ENCODE measurements at regions not wholly inside any gene's neighbourhood (a gene's known extent, or its start where the extent isn't known, plus 50 kb on each side); places are given as distances from the start of the nearest gene placed in this dataset.
"Not testable (repeated sequence)": the region's sequence is repeated elsewhere in the genome, so short reads cannot be mapped to it uniquely, and the experiment has no call there.

DNA sequence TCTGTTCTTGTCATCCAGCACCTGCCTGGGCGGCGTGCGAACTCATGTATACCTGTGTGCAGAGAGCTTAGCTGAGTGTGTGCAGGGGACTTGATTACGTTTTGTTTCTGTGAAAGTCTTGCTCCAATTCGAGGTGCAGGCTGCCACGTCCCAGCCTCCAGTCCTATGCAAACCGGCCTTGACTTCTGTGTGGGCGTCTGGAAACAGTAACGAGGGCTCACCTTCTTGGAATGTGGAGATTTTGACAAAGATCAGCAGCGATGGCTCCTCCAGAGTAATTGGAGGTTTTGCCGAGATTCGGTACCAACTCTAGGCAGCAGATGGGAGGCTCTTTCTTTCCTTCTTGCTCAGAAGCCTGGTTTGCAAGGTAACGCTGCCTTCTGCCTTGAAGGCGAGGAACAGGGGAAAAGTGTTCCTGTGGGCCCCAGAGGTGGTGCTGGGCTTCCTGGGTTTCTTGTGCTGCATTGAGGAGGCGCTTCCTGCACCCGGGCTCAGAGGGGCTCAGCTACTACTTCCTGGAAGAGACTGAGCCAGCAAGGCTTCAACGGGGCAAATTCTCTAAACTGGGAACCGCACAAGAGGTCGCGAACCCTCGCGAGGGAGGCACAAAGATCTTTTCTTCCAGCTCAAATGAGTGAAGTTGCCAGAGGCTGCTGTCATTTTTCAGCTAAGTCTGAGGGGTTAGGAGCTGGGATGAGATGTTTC, 249.0 kb downstream of the AACS start:
- no peak for DNase-seq

GRCh38 chr12:125315771-125316170, 250.5 kb downstream of the AACS start:
- DNase-seq: no peak

DNA sequence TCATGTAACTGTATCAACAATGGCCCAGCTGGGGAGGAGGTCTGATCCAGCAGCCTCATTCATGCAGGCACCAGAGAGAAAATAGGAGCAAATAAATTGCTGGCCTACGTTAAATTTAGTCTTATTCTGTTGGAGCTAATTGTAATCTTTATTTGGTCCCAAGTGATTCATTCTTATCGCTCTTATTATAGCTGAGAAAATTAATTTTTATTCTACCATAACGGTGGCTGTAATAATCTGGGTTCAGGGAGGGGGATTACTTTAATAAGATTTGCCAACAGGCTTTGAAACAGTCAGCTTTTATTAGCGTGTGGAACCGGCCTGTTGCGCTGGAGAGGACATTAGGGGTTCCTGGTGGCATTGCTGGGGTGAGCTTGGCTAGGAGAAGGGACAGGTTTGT, 254.9 kb downstream of the AACS start:
- DNase-seq: no peak

GRCh38 chr12:125324861-125325490, 259.7 kb downstream of the AACS start:
- DNase-seq: no peak

- DNase-seq: no peak
These were observed 264.2 kb downstream of the AACS start for GRCh38 chr12:125329239-125330102.

DNA sequence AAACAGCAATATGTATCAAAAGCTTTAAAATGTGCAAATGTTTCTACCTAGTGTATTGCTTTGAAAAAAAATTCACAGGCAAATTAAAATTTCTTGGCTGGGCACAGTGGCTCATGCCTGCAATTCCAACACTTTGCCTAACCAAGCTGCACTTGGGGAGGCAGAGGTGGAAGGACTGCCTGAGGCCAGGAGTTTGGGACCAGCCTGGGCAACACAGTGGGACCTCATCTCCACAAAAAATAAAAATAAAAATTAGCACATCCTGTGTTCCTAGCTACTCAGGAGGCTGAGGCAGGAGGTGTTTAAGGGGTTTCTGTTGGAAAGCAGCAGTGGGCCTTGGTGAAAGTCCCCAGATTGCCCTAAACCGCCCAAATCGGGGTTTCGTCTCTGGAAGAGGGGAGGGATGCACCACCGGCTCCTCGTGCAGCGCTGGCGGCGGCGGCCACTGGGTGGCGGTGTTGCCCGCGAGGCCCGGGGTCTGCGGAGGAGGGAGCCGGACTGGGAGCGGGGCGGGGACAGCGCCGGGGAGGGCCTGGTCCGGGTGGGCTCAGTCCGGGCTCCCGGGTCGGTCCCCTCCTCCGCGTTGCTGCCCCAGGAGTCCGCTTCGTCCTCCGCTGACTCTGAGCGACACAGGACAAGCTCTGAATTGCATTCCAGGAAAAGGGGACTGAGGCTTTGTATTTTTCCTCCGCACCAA, 265.6 kb downstream of the AACS start:
- DNase-seq: peak; percentile 1 to 2

DNA sequence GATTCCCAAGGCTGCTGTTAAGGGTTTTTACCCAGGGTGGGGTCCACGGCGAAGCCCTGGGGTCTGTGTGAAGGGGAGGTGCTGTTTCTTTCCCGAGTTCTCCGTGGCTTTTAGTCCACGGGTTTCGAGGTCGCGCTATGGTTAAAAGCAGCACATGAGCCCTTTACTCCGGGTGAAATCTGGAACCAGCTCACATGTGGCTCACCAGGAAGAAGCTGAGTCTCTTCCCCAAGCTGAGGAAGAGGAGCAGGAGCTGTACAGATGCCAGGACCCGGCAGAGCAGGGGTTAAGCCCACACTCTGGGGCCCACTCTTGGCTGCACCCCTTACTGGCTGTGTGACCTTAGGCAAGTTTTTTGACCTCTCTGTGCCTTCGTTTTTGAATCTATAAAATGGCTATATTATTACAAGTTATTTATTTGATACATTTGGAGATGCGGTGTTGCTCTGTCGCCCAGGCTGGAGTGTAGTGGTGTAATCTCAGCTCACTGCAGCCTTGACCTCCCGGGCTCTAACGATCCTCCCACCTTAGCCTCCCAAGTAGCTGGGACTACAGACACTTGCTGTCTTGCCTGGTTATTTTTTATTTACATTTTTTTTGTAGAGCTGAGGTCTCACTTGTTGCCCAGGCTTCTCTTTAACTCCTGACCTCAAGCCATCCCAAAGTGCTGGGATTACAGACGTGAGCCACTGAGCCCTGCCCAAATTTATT, 266.3 kb downstream of the AACS start:
- DNase-seq: no peak

GRCh38 chr12:125332900-125333299, 267.7 kb downstream of the AACS start:
- no peak for DNase-seq

- DNase-seq: no peak
These were observed 271.0 kb downstream of the AACS start for GRCh38 chr12:125336246-125336645.

GRCh38 chr12:125340791-125341190, 275.6 kb downstream of the AACS start:
- DNase-seq: no peak

DNA sequence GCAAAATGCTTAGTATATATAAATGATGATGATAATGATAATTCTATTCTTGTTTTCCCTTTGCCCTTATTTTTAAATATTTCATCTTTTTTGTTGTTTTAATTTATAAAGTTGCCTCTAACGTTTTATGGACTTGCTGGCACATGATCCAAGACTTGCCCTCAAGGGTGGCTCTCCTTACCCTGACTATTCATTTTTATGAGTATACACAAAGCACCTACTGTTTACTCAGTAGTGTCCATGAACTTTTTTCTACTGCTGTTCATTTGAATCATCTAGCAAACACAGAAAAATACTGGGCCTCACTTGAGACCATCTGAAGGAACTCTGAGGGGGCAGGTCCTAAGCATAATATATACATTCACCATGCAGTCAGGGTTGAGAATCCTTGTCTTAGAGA, 276.2 kb downstream of the AACS start:
- no peak for DNase-seq

DNA sequence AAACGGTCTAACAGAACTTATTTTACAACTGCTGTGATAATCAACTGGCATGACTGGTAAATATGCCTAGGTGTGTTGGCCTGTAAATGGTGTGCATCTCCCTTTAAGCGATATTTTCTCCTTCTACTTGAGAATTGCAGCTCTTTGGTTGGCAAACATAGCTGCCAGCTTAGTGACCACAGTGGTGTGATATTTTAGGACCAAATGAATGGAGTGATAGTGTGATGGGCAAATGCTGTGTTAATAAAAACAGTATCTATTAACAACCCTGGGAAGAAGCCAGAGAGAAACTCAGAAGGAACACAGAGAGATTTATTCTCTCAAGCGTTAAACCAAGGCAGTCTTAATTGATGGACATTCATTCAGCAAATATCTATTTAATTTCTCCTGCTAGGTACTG, 278.4 kb downstream of the AACS start:
- DNase-seq: no peak

DNA sequence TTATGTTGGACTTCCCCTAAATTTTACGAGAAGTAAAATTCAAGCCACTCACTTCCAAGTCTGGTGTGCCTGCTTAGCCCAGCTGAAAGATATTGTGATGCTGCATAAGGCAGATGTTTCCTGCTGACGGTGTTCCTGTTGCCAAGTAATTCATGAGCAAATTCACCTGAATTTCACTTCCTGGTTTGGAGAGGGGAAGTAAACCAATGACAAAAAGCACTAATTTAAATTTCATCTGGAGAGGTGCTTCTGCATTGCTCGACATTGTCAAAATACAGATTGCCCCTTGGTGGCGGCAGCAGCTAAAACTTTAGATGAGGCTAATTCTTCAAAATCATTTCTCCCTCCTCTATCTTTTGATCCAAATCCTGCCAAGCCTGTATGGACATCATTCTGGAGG, 281.1 kb downstream of the AACS start:
- DNase-seq: no peak

- no peak for DNase-seq
These were observed 286.6 kb downstream of the AACS start for GRCh38 chr12:125351788-125352187.

GRCh38 chr12:125353002-125353401, 287.8 kb downstream of the AACS start:
- not testable (repeated sequence) for DNase-seq

DNA sequence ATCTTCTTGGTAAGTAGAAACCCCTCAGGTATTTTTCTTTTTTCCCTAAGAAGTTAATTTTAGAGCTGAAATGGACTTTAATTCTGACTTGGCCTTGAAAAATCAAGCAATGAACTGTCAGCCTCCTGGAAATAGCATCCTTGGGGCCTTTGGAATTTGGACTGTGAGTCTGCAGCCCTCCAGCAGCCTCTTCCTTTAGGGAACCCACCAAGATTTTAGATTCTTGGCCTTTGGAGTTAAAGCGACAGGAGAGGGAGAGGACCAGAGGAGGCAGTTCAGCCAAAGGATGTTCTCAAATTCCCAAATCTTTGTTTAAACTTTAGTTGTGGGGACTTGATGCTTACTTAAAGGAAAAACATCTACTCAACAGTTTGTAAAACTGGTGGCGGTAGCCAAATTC, 288.6 kb downstream of the AACS start:
- DNase-seq: no peak

DNA sequence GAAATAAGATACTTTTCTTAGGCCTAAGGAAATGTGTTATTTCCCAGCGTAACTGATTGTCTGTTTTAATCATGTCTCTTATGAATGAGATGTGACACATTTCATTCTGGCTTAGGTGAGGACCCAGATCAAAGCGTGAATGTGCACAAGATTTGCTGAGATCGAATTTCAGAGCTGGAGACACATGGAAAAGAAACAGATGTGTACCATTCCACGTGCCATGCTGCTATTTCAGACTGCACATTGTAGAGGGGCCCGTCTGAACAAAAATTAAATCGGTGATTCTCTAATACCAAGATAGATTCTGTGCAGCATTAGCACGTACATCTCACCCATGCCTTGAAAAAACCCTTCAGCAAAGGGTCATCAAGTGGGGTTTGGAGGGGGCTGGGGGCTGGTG, 290.4 kb downstream of the AACS start:
- DNase-seq: no peak

GRCh38 chr12:125356111-125356510, 290.9 kb downstream of the AACS start:
- no peak for DNase-seq

DNA sequence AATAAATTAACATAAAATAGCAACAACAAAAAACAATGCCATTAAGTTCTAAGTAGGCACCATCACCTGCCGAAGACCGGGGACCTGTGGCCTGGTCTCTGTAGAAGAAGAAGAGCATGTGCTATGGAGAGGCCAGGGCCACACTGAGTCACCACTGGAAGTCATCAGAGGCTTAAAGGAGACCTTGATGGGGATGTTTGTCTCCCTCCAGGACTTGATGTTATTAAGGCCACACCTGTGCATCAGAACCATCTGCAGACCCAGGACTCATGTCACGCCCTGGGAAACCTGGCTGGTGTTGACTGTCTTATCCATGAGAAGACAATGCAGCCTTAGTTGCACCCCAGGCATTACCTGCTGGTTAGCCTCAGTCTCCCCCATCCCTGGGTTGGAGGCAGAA, 292.3 kb downstream of the AACS start:
- DNase-seq: no peak

DNA sequence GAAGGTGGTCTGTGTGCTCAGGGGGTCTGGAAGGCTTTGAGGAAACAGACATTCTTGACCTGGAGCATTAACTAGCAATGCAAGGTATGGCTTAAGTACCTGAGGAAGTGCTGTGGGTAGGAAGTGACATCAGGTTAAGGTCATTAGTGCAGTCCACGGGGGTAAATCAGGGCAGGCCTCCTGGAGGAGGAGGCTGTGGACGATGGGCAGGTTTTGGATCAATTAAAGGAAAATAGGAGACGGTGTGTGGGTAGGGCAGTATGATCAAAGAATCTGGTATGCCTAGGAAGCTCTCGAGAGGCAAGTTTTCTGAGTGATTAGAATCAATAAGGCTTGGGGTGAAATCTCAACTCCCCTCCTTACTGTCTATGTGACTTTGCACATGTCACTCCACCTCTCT, 295.3 kb downstream of the AACS start:
- DNase-seq: no peak

- DNase-seq: no peak
These were observed 305.8 kb downstream of the AACS start for GRCh38 chr12:125371033-125371432.

GRCh38 chr12:125372085-125372484, 306.9 kb downstream of the AACS start:
- no peak for DNase-seq

- no peak for DNase-seq
These were observed 308.1 kb downstream of the AACS start for GRCh38 chr12:125373375-125373774.

Data from activated CD4-positive, alpha-beta T cell treated with anti-CD3 and anti-CD28 coated beads, Interleukin-2, amount 50 U/mL, for 4 hours (primary cell).